M059J (cell line): ENCODE measurements at regions not wholly inside any gene's neighbourhood (a gene's known extent, or its start where the extent isn't known, plus 50 kb on each side); places are given as distances from the start of the nearest gene placed in this dataset.

ENCODE experiments used
- DNase-seq: peaks from one replicate; pipeline ENCODE4 v3.0.0-alpha.2; 2012; ENCODE audit warnings: low read depth

- DNase-seq, result no peak
Observed at GRCh38 chr3:72203613-72204349, 418.8 kb upstream of the PROK2 start.

- no peak for DNase-seq
Observed at GRCh38 chr3:72203105-72203504, 418.2 kb upstream of the PROK2 start.

- no peak for DNase-seq
Observed at GRCh38 chr3:72200332-72200731, 415.4 kb upstream of the PROK2 start.

DNA sequence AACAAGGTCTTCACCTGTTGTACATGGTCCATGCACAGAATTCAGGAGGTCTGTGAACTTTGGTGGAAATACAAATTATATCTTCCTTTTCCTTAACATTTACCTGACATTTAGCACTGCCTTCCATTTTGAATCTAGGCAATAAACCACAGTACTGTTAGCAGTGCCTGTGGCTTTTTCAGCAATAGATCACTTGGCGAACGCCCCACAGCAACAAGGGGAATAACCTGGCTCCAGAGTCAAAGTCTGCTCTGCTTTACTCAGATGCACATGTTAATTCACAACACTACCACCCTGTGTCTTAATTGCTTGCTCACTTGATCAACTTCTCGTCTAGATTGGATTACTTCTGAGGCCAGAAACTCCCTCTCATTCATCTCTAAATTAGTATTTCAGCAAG lies 414.6 kb upstream of the PROK2 start:
- DNase-seq, result no peak

GRCh38 chr3:72196377-72196929 lies 411.5 kb upstream of the PROK2 start:
- no peak for DNase-seq

GRCh38 chr3:72195895-72196294 lies 410.9 kb upstream of the PROK2 start:
- no peak for DNase-seq

- no peak for DNase-seq
Observed at GRCh38 chr3:72194458-72194857, 409.5 kb upstream of the PROK2 start.

DNA sequence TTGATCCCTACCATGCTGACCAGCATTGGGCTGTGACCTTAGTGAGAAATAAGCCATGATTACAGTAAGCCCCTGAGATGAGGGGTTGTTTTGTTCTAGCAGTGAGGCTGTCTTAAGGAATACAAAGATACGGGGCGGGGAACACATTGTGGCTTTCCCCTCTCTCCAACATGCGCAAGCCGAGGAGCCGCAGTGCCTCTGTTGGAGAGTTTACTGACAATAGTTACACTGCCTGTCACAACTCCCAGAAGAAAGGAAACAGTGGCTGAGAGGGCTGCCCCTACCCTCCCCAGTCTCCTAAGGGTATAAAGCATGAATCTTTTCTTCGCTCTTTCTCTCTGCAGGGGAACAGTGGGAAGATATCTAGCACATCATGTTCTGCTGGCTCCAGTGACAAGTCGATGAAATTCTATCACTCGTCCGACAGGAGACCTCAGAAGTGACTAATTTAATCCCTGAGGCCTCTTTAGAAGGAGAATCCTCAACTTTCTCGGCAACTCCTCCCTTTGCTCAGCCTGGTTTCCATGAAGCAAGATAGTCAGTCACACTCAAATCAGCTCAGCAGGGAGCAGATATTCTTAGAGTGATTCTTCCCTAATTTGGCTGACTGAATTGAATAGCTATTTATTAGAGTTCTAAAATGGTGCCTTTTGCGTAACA lies 409.0 kb upstream of the PROK2 start:
- DNase-seq, result no peak

DNA sequence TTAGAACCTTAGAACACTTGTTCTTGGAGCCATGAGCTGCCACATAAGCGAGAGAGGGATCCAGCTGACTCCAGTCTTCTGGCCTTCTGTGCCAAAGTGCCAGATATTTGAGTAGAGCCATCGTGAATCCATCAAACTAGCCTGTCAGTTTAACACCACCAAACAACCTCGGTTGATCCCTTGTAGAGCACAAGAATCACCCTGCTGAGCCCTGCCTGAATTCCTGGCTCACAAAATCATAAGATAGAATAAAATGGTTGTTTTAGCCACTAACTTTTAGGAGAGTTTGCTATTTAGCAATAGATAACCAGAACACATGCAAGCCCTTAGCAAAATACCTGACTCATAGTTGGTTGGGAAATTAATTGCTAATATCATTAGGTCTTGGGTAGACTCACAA lies 407.6 kb upstream of the PROK2 start:
- no peak for DNase-seq

- no peak for DNase-seq
Observed at GRCh38 chr3:72191209-72191960, 406.4 kb upstream of the PROK2 start.

- no peak for DNase-seq
Observed at GRCh38 chr3:72190050-72190449, 405.1 kb upstream of the PROK2 start.

- no peak for DNase-seq
Observed at GRCh38 chr3:72189339-72189738, 404.4 kb upstream of the PROK2 start.

- no peak for DNase-seq
Observed at GRCh38 chr3:72188536-72188935, 403.6 kb upstream of the PROK2 start.

GRCh38 chr3:72187131-72187530 lies 402.2 kb upstream of the PROK2 start:
- DNase-seq, result no peak

DNA sequence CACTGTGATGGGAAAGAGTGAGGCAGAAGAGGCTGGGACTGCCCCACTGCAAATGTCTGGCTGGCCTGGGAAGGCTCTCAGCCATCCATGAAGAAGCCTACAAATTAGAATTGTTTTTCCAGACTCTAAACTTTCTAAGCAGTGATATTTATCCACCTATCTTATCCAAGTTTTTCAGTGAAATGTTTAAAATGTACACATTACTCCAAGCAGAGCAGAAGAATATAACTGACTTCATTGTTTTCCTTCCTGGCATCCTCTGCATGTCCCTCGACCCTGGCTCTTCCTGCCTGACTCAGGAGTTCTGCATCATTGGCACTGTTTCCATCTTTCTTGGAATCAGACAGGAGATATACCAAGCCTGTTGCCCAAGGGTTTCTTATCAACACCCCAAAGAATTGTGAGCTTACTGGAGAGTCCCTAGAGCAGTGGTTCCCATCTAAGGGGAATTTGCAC lies 401.5 kb upstream of the PROK2 start:
- DNase-seq, result peak; percentile 50

- DNase-seq, result peak; percentile 69
Observed at GRCh38 chr3:72185549-72186399, 400.8 kb upstream of the PROK2 start.

DNA sequence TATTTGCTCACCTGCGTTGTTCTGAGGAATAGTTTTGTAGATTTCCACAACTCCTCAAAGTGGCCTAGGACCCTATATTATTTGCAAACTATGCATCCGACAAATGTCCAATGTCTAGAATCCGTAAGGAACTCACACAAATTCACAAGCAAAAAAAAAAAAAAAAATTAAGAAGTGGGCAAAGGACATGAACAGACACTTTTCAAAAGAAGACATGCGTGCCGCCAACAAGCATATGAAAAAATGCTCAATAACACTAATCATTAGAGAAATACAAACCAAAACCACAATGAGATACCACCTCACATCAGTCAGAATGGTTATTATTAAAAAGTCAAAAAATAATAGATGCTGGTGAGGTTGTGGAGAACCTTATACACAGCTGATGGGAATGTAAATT lies 398.5 kb upstream of the PROK2 start:
- no peak for DNase-seq

DNA sequence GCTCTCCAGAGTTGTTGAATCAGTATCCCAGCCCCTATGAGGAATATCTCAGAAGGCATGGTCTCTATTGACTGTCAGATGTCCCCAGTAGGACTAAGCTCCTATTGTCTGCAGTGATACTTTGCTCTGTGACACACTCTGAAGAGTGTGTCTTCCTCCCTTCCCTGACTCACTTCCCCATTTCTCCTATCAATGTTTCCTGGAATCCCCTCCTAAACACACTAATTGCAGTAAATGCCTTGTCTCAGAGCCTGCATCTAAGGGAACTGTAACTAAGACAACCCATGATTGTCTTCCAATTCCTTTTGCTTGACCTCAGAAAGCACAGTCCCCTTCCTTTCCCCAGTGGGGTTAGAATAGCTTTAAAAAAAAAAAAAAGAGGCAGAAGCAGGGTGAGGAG lies 397.3 kb upstream of the PROK2 start:
- no peak for DNase-seq

- no peak for DNase-seq
Observed at GRCh38 chr3:72181251-72181650, 396.3 kb upstream of the PROK2 start.

DNA sequence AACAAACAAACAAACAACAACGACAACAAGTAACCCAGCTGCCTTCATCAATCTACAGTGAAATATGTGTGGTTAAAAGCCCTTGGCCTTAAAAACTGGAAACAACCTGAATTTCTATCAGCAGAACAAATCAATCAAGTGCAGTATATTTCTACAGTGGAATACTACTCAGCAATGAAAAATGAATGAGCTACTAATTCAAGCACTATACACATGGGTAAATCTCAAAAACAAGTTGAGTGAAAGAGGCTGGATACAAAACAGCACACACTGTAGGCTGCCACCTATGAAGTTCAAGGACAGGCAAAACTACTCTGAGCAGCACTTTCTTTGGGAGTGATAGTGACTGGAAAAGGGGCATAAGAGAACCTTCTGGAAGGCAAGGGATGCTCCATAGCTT lies 395.5 kb upstream of the PROK2 start:
- DNase-seq, result no peak

- no peak for DNase-seq
Observed at GRCh38 chr3:72179107-72179464, 394.1 kb upstream of the PROK2 start.
